Loucy (cell line): ENCODE measurements at regions not wholly inside any gene's neighbourhood (a gene's known extent, or its start where the extent isn't known, plus 50 kb on each side); places are given as distances from the start of the nearest gene placed in this dataset.

Experiments
- CTCF ChIP-seq: fragments of 200-600 bp; sonication (generic); conservative IDR thresholded peaks from 2 replicates; pipeline ENCODE4 v1.5.1; 2014; ENCODE audit warnings: mild to moderate bottlenecking, antibody characterized with exemption, low read length
- EZH2phosphoT487 ChIP-seq: fragments of 200-600 bp; IDR thresholded peaks from 2 replicates; pipeline ENCODE4 v1.6.1; 2018; ENCODE audit warnings: antibody characterized with exemption, mild to moderate bottlenecking, moderate library complexity, borderline replicate concordance

- TF ChIP-seq CTCF, result no peak
- no peak for TF ChIP-seq EZH2phosphoT487
These were observed 1011.1 kb upstream of the HS3ST1 start for GRCh38 chr4:12439633-12440305.
